Mammary epithelial cell (primary cell): ENCODE measurements at regions not wholly inside any gene's neighbourhood (a gene's known extent, or its start where the extent isn't known, plus 50 kb on each side); places are given as distances from the start of the nearest gene placed in this dataset.

Experiments used
- CTCF ChIP-seq, 2 donors: IDR thresholded peaks in 1 of 2; conservative IDR thresholded peaks in 1 of 2; 2 replicates each; pipeline ENCODE4 v1.5.1; 2011 to 2012; ENCODE audit warnings: inconsistent platforms in 2 of 2, low read length in 2 of 2, mild to moderate bottlenecking in 2 of 2, control low read depth in 1 of 2, low read depth in 1 of 2; ENCODE audit not compliant: insufficient read depth in 1 of 2; ENCODE audit errors: extremely low read depth in 1 of 2
- EZH2 ChIP-seq: IDR thresholded peaks from 2 replicates; pipeline ENCODE4 v1.6.1; 2012; ENCODE audit warnings: low read length, inconsistent platforms, borderline replicate concordance

DNA sequence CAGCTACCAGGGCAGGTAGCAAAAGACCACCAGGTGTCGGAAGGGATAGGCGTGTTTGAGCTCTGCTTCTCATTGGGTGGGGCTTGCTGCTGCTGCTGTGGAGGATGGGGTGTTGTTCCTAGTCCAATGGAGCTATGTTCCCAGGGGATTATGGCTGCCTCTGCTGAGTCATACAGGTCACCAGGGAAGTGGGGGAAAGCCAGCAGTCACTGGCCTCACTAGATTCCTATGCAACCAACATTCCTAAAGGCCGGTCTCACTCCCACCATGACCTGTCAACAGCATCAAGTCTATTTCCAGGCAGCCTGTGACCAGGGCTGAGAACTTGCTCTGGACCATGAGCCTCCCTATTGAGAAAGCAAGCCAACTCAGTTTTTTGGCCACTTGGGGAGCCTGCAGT lies 1160.8 kb downstream of the REEP3 start:
- TF ChIP-seq CTCF (conservative IDR thresholded peaks at IDR 0.05 in 1 of 2, IDR thresholded peaks at IDR 0.05 in 1 of 2; ENCODE audit: extremely low read depth in 1 of 2, insufficient read depth in 1 of 2, low read depth in 1 of 2, low read length in 2 of 2) (no peak), EZH2 (no peak)
